ENCODE measurements at regions not wholly inside any gene's neighbourhood (a gene's known extent, or its start where the extent isn't known, plus 50 kb on each side); places are given as distances from the start of the nearest gene placed in this dataset.

DNA sequence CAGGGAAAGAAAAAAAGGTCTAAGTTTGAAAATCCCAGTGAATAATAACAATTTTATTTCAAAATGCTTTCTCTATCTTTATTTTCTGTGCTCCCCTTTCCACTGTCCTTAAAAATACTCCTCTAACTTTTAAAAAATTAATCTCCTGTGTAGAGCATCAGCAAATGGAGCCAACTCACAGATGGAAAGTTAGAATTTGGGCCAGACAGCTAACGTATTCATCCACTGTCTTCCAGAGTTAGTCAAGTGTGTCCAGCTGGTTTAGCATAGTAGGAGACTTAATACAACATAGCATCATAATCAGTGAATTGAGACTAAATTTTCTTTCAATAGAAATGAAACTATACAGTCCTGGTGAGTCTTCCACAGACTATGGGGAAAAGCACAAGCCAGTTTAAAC lies 419.0 kb upstream of the LRRC7 start:
- Histone ChIP-seq H3K27me3 (no peaks in the 10 kb centered on the region), H3K9me3 (no peaks in the 10 kb centered on the region), H3K27ac (no peak overlapping the region), H3K36me3 (no peaks in the 10 kb centered on the region), H3K4me1 (ENCODE audit: insufficient read depth) (no peaks in the 10 kb centered on the region), H3K4me3 (no peak overlapping the region)
- TF ChIP-seq, protein P1, sequence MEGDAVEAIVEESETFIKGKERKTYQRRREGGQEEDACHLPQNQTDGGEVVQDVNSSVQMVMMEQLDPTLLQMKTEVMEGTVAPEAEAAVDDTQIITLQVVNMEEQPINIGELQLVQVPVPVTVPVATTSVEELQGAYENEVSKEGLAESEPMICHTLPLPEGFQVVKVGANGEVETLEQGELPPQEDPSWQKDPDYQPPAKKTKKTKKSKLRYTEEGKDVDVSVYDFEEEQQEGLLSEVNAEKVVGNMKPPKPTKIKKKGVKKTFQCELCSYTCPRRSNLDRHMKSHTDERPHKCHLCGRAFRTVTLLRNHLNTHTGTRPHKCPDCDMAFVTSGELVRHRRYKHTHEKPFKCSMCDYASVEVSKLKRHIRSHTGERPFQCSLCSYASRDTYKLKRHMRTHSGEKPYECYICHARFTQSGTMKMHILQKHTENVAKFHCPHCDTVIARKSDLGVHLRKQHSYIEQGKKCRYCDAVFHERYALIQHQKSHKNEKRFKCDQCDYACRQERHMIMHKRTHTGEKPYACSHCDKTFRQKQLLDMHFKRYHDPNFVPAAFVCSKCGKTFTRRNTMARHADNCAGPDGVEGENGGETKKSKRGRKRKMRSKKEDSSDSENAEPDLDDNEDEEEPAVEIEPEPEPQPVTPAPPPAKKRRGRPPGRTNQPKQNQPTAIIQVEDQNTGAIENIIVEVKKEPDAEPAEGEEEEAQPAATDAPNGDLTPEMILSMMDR (IDR thresholded peaks at IDR 0.05): no peak
- TF ChIP-seq POLR2A (IDR thresholded peaks at IDR 0.05) (no peak), EP300 (IDR thresholded peaks at IDR 0.05) (no peak)
- intact Hi-C loops (cut with DNase I): loop anchor here in 1 of 4 donors (10.0 kb wide), 1 partner anchor 1906 kb away; no protein-coding TSS in a partner anchor
- WGBS, 3 donors: 14 to 17% (median 16%) methylated on average over 1 of the region's 1 CpG
- no peak for DNase-seq

DNA sequence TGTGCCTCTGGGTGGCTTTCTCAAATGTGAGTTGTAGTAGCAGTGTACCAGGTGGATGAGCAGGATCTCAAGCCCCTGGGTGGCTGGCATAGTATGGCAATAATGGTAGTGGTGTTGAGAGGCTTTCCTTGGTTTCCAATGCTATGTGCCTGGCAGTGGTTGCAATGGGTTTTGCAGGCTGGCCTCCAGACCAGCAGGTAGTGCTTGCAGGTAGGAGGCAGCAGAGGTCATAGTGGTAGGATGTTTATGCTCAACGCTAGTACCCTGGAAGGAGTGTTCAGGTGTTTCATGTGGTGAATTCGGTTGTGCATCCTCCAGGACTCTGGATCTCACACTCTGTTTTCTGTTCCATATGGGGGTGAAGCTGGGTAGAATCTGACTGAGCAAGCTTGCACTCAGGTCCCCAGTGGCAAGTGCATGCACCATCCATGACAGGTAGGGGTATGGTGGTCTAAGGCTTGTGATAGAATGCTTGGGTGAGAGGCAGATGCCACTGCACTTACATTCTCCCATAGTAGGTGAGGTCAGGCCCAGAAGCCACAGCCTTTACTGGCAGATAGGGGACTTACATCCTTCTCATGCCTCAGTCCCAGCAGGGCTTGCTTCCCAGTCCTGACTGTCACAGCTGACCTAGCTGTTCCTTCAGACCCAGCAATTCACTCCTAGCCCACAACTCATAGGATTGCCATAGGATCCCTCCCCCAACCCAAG lies 410.5 kb upstream of the LRRC7 start:
- Histone ChIP-seq H3K27me3 (no peaks in the 10 kb centered on the region), H3K36me3 (no peaks in the 10 kb centered on the region), H3K4me3 (no peak overlapping the region), H3K4me1 (ENCODE audit: insufficient read depth) (no peaks in the 10 kb centered on the region), H3K27ac (no peak overlapping the region), H3K9me3 (no peaks in the 10 kb centered on the region)
- 89 to 97% (median 95%) methylated on average over 2 of the region's 2 CpGs for WGBS, 3 donors
- TF ChIP-seq EP300 (IDR thresholded peaks at IDR 0.05) (no peak), POLR2A (IDR thresholded peaks at IDR 0.05) (no peak)
- TF ChIP-seq, protein P1 (IDR thresholded peaks at IDR 0.05): no peak
- DNase-seq: no peak
- intact Hi-C loops (cut with DNase I): no loop called here

DNA sequence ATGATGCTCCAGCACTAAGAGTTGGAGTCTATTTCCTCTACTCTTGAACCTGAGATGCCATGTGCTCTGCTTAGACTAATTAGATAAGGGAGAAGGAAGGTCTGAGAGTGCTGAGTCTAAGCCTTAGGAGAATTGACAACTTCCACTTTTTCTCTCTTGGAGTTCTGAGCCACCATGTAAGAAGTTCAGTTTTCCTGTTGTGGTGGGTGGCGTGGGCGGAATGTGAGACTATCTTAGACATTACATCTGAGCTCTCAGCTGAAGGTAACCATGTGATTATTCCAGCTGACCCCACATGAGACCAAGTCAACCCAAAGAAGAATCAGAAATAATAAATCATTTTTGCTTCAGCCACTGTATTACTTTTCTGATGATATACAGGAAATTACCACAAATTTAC lies 404.5 kb upstream of the LRRC7 start:
- Histone ChIP-seq H3K9me3 (no peaks in the 10 kb centered on the region), H3K27me3 (no peaks in the 10 kb centered on the region), H3K4me3 (no peak overlapping the region), H3K36me3 (no peaks in the 10 kb centered on the region), H3K4me1 (ENCODE audit: insufficient read depth) (no peaks in the 10 kb centered on the region), H3K27ac (no peak overlapping the region)
- intact Hi-C loops (cut with DNase I): no loop called here
- no peak for DNase-seq
- WGBS, 3 donors: 92 to 98% (median 97%) methylated on average over 2 of the region's 2 CpGs
- TF ChIP-seq EP300 (IDR thresholded peaks at IDR 0.05) (no peak), POLR2A (IDR thresholded peaks at IDR 0.05) (no peak)
- TF ChIP-seq, protein P1 (IDR thresholded peaks at IDR 0.05): no peak

DNA sequence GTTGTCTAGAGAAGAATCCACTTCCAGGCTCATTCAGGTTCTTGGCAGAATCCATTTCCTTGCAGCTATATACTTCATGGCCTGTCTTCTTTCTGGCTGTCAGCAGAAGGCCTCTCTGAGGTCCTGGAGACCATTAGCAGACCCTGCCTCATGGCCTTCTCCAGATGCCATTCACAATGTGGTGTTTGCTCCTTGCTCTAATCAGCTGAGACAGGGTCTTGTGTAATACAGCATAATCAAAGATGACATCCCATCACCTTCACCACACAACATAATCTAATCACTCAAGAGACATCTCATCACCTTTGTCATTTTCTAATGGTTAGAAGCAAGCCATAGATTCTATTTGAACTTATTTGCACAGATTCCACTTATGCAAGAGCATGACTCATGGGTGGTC lies 403.9 kb upstream of the LRRC7 start:
- TF ChIP-seq EP300 (IDR thresholded peaks at IDR 0.05) (no peak), POLR2A (IDR thresholded peaks at IDR 0.05) (no peak)
- TF ChIP-seq, protein P1 (IDR thresholded peaks at IDR 0.05): no peak
- no peak overlapping the region for H3K27ac ChIP-seq
- H3K9me3 ChIP-seq: no peaks in the 10 kb centered on the region
- intact Hi-C loops (cut with DNase I): no loop called here
- no peak overlapping the region for H3K4me3 ChIP-seq
- DNase-seq: no peak
- no peaks in the 10 kb centered on the region for H3K27me3 ChIP-seq
- H3K36me3 ChIP-seq: no peaks in the 10 kb centered on the region
- H3K4me1 ChIP-seq (ENCODE audit: insufficient read depth): no peaks in the 10 kb centered on the region
